GM06990 (cell line): ENCODE measurements at regions not wholly inside any gene's neighbourhood (a gene's known extent, or its start where the extent isn't known, plus 50 kb on each side); places are given as distances from the start of the nearest gene placed in this dataset.

ENCODE experiments used
- DNase-seq: peaks from one replicate; pipeline ENCODE4 v3.0.0-alpha.2; 2011; ENCODE audit not compliant: insufficient read length; ENCODE audit errors: extremely low read depth
- H3K27me3 ChIP-seq: replicated peaks from 2 replicates; pipeline ENCODE4 v1.6.0; 2011; ENCODE audit warnings: low read length; ENCODE audit not compliant: control insufficient read depth, insufficient read depth
- H3K36me3 ChIP-seq: 2 replicates; pipeline ENCODE4 v1.5.1; 2011; ENCODE audit warnings: low read length; ENCODE audit not compliant: control insufficient read depth, insufficient read depth
- H3K4me3 ChIP-seq: replicated peaks from 2 replicates; pipeline ENCODE4 v1.5.1; 2011; ENCODE audit warnings: low read depth, mild to moderate bottlenecking, control low read depth, low read length
- TF ChIP-seq, protein P1 (sequence below): IDR thresholded peaks from 2 replicates; pipeline ENCODE4 v1.5.1; 2011; ENCODE audit warnings: low read length, control low read depth, mild to moderate bottlenecking, inconsistent platforms; ENCODE audit not compliant: insufficient read depth, poor library complexity, severe bottlenecking

DNA sequence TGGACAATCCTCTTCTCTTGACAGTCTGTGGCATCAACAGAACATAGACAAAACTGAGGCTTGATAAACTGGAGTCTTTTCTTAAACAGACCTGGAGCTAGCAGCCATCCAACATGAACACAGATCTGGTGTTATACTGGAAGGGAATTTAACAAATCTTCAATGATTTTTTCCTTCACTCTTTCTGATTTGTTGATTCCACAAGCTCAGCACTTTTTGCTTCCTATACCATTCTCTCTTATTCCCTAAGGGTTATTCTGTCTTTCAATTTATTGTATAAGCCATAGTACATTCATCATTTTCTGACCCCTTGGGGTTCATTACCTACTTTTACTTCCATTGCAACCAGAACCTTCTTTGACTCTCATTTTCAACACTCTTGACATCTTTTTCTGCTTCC, 1255.6 kb downstream of the NLGN4Y start:
- no peak for DNase-seq
- TF ChIP-seq, protein P1, sequence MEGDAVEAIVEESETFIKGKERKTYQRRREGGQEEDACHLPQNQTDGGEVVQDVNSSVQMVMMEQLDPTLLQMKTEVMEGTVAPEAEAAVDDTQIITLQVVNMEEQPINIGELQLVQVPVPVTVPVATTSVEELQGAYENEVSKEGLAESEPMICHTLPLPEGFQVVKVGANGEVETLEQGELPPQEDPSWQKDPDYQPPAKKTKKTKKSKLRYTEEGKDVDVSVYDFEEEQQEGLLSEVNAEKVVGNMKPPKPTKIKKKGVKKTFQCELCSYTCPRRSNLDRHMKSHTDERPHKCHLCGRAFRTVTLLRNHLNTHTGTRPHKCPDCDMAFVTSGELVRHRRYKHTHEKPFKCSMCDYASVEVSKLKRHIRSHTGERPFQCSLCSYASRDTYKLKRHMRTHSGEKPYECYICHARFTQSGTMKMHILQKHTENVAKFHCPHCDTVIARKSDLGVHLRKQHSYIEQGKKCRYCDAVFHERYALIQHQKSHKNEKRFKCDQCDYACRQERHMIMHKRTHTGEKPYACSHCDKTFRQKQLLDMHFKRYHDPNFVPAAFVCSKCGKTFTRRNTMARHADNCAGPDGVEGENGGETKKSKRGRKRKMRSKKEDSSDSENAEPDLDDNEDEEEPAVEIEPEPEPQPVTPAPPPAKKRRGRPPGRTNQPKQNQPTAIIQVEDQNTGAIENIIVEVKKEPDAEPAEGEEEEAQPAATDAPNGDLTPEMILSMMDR = no peak
- H3K36me3 ChIP-seq = no peaks in the 10 kb centered on the region
- no peak overlapping the region for H3K4me3 ChIP-seq
- H3K27me3 ChIP-seq = no peaks in the 10 kb centered on the region

DNA sequence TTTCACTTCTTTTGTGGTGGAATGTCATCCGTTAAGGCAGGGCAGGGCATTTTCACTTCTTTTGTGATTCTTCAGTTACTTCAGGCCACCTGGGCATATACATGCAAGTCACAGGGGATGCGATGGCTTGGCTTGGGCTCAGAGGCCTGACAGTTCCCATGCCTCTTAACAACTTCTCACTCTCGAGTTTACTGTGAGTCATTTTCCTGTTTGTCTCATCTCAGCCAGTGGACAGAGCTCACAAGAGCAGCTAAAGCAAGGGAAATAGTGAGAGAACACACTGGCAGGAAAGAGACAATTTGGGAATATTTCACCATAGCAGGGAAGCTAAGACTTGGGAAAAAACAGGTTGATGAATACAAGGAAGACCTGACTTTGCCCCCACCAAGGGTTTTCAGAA, 1275.7 kb downstream of the NLGN4Y start:
- no peaks in the 10 kb centered on the region for H3K27me3 ChIP-seq
- no peak overlapping the region for H3K4me3 ChIP-seq
- no peak for DNase-seq
- H3K36me3 ChIP-seq = no peaks in the 10 kb centered on the region
- TF ChIP-seq, protein P1 = no peak

DNA sequence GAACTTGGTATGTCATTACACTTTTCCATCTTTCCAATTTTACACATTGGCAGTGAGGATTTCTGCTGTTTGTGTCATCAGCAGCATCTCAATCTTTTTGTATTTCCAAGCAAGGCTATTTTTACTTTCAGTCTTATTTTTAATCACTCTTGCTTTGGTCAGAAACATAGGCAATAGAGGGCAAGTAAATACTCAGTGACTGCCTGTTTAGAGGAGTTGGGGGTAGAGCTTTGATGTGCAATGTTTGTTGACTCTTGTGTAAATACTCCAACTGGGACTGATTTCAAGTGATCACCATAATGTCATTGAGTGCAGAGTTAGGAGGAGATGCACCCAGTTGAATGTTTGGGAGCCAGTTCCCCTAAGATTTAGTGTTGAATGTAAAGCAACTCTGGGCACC, 1281.7 kb downstream of the NLGN4Y start:
- H3K4me3 ChIP-seq = no peak overlapping the region
- H3K27me3 ChIP-seq = no peaks in the 10 kb centered on the region
- TF ChIP-seq, protein P1 = no peak
- no peaks in the 10 kb centered on the region for H3K36me3 ChIP-seq
- DNase-seq = no peak

DNA sequence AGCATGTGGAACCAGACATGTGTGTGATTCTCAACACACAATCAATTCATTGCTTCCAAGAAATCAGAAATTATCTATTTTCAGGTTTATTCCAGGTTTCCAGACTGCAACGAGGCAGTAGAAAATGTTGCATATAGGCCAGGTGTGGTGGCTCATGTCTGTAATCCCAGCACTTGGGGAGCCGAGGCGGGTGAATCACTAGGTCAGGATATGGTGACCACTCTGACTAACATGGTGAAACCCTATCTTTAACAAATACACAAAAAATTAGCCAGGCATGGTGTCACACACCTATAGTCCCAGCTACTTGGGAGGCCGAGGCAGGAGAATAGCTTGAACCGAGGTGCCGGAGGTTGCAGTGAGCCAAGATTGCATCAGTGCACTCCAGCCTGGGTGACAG, 1289.9 kb downstream of the NLGN4Y start:
- H3K4me3 ChIP-seq = no peak overlapping the region
- no peak for DNase-seq
- TF ChIP-seq, protein P1 = no peak

More for the DNA sequence above, 1289.9 kb downstream of the NLGN4Y start:
- Histone ChIP-seq H3K27me3 (no peaks in the 10 kb centered on the region), H3K36me3 (no peaks in the 10 kb centered on the region)
